ENCODE measurements at regions not wholly inside any gene's neighbourhood (a gene's known extent, or its start where the extent isn't known, plus 50 kb on each side); places are given as distances from the start of the nearest gene placed in this dataset.
A peak's percentile ranks its signal among the peaks of the same experiment; 100 is the strongest.

DNA sequence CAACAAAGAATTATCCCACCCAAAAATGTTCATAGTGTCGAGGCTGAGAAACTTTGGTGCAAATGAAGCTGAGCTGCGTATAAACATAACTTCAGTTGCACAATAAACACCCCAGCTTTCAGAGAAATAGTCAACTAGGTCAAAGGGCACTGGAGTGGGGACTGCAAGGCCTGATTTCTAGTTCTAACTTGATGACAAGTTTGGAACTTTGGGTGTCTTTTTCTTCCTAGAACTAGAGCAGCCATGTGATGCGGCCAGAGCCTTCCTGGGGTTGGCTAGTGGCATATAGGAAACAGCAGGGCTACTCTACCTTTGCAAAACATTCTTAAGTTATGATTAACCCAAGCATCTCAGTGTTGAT lies 298.4 kb upstream of the AMIGO2 start:
- Histone ChIP-seq H3K4me3 (ENCODE audit: low read depth in 1 of 3, low read length in 3 of 3) (no peak overlapping the region), H3K4me1 (ENCODE audit: control insufficient read depth in 4 of 4, insufficient read depth in 4 of 4, low read length in 3 of 4) (peaks cover 2 to 23% (median 7%) of the 10 kb centered on the region in 4 donors), H3K9ac (ENCODE audit: low read depth in 1 of 2, low read length in 2 of 2) (peak overlapping the region; percentile 29 to 79), H3K27me3 (ENCODE audit: control insufficient read depth in 4 of 4, insufficient read depth in 4 of 4, low read length in 3 of 4) (no peaks in the 10 kb centered on the region), H3K27ac (ENCODE audit: low read depth in 1 of 2, low read length in 2 of 2) (peak overlapping the region; percentile 94 to 100), H3K9me3 (ENCODE audit: control insufficient read depth in 4 of 4, low read length in 3 of 4) (no peaks in the 10 kb centered on the region), H3K36me3 (ENCODE audit: control insufficient read depth in 4 of 4, insufficient read depth in 3 of 4, low read depth in 1 of 4, low read length in 3 of 4) (no peaks in the 10 kb centered on the region)
- TF ChIP-seq HNF4A (conservative IDR thresholded peaks at IDR 0.05) (peak; percentile 51 to 55), ZBTB33 (IDR thresholded peaks at IDR 0.05) (no peak), RXRA (IDR thresholded peaks at IDR 0.05) (peak; percentile 82), SP1 (IDR thresholded peaks at IDR 0.05) (peak; percentile 73), GABPA (IDR thresholded peaks at IDR 0.05 in 1 of 2, conservative IDR thresholded peaks at IDR 0.05 in 1 of 2) (no peak), HNF4G (IDR thresholded peaks at IDR 0.05) (peak; percentile 28), RAD21 (IDR thresholded peaks at IDR 0.05) (peak in 1 of 2 donors; percentile 20)
- TF ChIP-seq, protein P1, sequence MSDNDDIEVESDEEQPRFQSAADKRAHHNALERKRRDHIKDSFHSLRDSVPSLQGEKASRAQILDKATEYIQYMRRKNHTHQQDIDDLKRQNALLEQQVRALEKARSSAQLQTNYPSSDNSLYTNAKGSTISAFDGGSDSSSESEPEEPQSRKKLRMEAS (IDR thresholded peaks at IDR 0.05) = peak; percentile 6
- DNase-seq (ENCODE audit: low spot score) = no peak
- WGBS = 37% methylated on average over 3 of the region's 3 CpGs

DNA sequence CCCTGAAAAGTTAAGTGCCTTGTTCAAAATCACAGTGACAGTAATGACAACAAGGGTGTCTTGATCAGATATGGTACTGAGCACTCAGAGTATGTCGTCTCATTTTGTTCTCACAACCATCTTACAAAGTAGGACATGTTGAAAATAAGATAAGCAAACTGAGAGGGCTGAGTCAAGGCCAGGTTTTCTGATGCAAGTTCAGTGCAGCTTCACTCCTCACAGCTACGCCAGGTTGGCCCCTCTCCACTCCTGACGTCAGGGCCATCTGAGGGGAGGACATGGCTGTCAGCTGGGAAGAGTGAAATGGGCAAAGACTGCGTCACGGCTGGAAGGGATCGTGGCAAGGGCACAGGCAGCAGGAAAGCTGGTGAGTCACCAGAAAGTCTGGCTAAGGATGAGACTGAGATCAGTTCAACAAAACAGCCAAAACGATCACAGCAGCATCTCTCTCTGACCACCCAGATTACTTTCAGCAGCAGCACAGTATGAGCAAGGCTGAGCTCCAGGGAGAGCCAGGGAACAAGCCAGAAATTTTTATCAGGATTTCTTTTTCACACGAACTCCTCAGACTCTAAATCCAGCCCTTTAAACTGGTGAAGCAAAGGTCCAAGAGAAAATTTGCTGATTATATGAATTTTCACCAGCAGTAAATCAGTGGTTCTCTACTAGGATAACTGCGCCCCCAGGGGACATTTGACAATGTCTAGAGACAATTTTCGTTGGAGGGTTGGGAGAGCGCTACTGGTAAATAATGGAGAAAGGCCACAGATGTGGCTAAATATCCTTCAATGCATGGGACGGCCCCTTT lies 297.9 kb upstream of the AMIGO2 start:
- no peak for DNase-seq (ENCODE audit: low spot score)
- Histone ChIP-seq H3K9ac (ENCODE audit: low read depth in 1 of 2, low read length in 2 of 2) (peak overlapping the region; percentile 29 to 79), H3K9me3 (ENCODE audit: control insufficient read depth in 4 of 4, low read length in 3 of 4) (no peaks in the 10 kb centered on the region)

More for the DNA sequence above, 297.9 kb upstream of the AMIGO2 start:
- TF ChIP-seq SP1 (IDR thresholded peaks at IDR 0.05) (peak; percentile 86), FOXA2 (IDR thresholded peaks at IDR 0.05) (peak; percentile 34), TAF1 (conservative IDR thresholded peaks at IDR 0.05) (peak; percentile 53), HNF4A (conservative IDR thresholded peaks at IDR 0.05) (peak; percentile 61 to 73), GABPA (IDR thresholded peaks at IDR 0.05 in 1 of 2, conservative IDR thresholded peaks at IDR 0.05 in 1 of 2) (no peak), FOXA1 (IDR thresholded peaks at IDR 0.05) (peak; percentile 49), JUND (IDR thresholded peaks at IDR 0.05) (peak; percentile 98), ZBTB33 (IDR thresholded peaks at IDR 0.05) (peak; percentile 52), HNF4G (IDR thresholded peaks at IDR 0.05) (no peak), NR2F2 (IDR thresholded peaks at IDR 0.05) (peak; percentile 20), YY1 (IDR thresholded peaks at IDR 0.05) (peak; percentile 88), RXRA (IDR thresholded peaks at IDR 0.05) (peak; percentile 91 to 95), RAD21 (IDR thresholded peaks at IDR 0.05) (peak; percentile 49 to 61), EGR1 (IDR thresholded peaks at IDR 0.05; ENCODE audit: low read depth in 2 of 2) (no peak)
- TF ChIP-seq, protein P2, sequence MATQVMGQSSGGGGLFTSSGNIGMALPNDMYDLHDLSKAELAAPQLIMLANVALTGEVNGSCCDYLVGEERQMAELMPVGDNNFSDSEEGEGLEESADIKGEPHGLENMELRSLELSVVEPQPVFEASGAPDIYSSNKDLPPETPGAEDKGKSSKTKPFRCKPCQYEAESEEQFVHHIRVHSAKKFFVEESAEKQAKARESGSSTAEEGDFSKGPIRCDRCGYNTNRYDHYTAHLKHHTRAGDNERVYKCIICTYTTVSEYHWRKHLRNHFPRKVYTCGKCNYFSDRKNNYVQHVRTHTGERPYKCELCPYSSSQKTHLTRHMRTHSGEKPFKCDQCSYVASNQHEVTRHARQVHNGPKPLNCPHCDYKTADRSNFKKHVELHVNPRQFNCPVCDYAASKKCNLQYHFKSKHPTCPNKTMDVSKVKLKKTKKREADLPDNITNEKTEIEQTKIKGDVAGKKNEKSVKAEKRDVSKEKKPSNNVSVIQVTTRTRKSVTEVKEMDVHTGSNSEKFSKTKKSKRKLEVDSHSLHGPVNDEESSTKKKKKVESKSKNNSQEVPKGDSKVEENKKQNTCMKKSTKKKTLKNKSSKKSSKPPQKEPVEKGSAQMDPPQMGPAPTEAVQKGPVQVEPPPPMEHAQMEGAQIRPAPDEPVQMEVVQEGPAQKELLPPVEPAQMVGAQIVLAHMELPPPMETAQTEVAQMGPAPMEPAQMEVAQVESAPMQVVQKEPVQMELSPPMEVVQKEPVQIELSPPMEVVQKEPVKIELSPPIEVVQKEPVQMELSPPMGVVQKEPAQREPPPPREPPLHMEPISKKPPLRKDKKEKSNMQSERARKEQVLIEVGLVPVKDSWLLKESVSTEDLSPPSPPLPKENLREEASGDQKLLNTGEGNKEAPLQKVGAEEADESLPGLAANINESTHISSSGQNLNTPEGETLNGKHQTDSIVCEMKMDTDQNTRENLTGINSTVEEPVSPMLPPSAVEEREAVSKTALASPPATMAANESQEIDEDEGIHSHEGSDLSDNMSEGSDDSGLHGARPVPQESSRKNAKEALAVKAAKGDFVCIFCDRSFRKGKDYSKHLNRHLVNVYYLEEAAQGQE (IDR thresholded peaks at IDR 0.05) = no peak
- TF ChIP-seq, protein P3, sequence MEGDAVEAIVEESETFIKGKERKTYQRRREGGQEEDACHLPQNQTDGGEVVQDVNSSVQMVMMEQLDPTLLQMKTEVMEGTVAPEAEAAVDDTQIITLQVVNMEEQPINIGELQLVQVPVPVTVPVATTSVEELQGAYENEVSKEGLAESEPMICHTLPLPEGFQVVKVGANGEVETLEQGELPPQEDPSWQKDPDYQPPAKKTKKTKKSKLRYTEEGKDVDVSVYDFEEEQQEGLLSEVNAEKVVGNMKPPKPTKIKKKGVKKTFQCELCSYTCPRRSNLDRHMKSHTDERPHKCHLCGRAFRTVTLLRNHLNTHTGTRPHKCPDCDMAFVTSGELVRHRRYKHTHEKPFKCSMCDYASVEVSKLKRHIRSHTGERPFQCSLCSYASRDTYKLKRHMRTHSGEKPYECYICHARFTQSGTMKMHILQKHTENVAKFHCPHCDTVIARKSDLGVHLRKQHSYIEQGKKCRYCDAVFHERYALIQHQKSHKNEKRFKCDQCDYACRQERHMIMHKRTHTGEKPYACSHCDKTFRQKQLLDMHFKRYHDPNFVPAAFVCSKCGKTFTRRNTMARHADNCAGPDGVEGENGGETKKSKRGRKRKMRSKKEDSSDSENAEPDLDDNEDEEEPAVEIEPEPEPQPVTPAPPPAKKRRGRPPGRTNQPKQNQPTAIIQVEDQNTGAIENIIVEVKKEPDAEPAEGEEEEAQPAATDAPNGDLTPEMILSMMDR (IDR thresholded peaks at IDR 0.05; ENCODE audit: low read depth, low read length, missing input control) = no peak
- TF ChIP-seq, protein P4, sequence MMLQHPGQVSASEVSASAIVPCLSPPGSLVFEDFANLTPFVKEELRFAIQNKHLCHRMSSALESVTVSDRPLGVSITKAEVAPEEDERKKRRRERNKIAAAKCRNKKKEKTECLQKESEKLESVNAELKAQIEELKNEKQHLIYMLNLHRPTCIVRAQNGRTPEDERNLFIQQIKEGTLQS (IDR thresholded peaks at IDR 0.05) = peak; percentile 93
- TF ChIP-seq, protein P1 (IDR thresholded peaks at IDR 0.05) = peak; percentile 58
- Histone ChIP-seq H3K36me3 (ENCODE audit: control insufficient read depth in 4 of 4, insufficient read depth in 3 of 4, low read depth in 1 of 4, low read length in 3 of 4) (no peaks in the 10 kb centered on the region), H3K4me3 (ENCODE audit: low read depth in 1 of 3, low read length in 3 of 3) (peak overlapping the region in 1 of 3 donors; percentile 7), H3K27me3 (ENCODE audit: control insufficient read depth in 4 of 4, insufficient read depth in 4 of 4, low read length in 3 of 4) (no peaks in the 10 kb centered on the region), H3K27ac (ENCODE audit: low read depth in 1 of 2, low read length in 2 of 2) (peak overlapping the region; percentile 94 to 100), H3K4me1 (ENCODE audit: control insufficient read depth in 4 of 4, insufficient read depth in 4 of 4, low read length in 3 of 4) (peaks cover 2 to 23% (median 7%) of the 10 kb centered on the region in 4 donors)
- 39% methylated on average over 12 of the region's 12 CpGs for WGBS
